GM12878 (cell line): ENCODE measurements at regions not wholly inside any gene's neighbourhood (a gene's known extent, or its start where the extent isn't known, plus 50 kb on each side); places are given as distances from the start of the nearest gene placed in this dataset.

Experiments used
- ATAC-seq: fragments of 200-7000 bp; cut with Tn5 transposase; 3 replicates; pipeline ENCODE4 v1.9.1; 2020; ENCODE audit warnings: mild to moderate bottlenecking, moderate library complexity
- BruUV-seq: library from RNA; stranded (reverse); fragments of 400-500 nt; replicated peaks from 2 replicates; lab custom pipeline; 2021; lab: Mats Ljungman, UMichigan
- CTCF ChIA-PET: fragments of 300-600 bp; sonication (Branson Sonifier 250); formaldehyde crosslinking; extraction: SDS; loops from one replicate; lab custom pipeline; 2021; ENCODE audit warnings: inconsistent platforms; lab: Yijun Ruan, JAX
- POLR2A ChIA-PET: fragments of 350-600 bp; formaldehyde crosslinking; extraction: SDS; loops from one replicate; lab custom pipeline; 2021; ENCODE audit warnings: inconsistent platforms; lab: Charles Lee
- RAD21 ChIA-PET: fragments of 300-600 bp; sonication (Branson Sonifier 250); formaldehyde crosslinking; loops from one replicate; lab custom pipeline; 2023; ENCODE audit warnings: antibody characterized with exemption; ENCODE audit not compliant: unreplicated experiment; lab: Charles Lee
- SMC1A ChIA-PET: fragments of 300-600 bp; sonication (Branson Sonifier 250); formaldehyde crosslinking; loops from one replicate; lab custom pipeline; 2023; ENCODE audit not compliant: unreplicated experiment, uncharacterized antibody; lab: Charles Lee
- DNase-seq: peaks from one replicate; pipeline ENCODE4 v3.0.0-alpha.2; 2011; ENCODE audit warnings: low read depth, low spot score
- FAIRE-seq: peaks from 3 replicates; lab custom pipeline; 2011; peaks lifted over from hg19 to GRCh38; lab: Jason Lieb, UNC
- H2AFZ ChIP-seq: 2 replicates; pipeline ENCODE4 v1.6.0; 2011; ENCODE audit warnings: low read depth, low read length, control low read depth; ENCODE audit not compliant: control insufficient read depth
- H3K27ac ChIP-seq: 2 replicates; pipeline ENCODE4 v1.5.1; 2011; ENCODE audit warnings: control low read depth; ENCODE audit not compliant: control insufficient read depth, insufficient read depth
- H3K27me3 ChIP-seq, 2 experiments: replicated peaks in 1 of 2; 2 replicates each; pipeline versions ENCODE4 v1.6.0 to v1.6.1; 2011; ENCODE audit warnings: low read length in 1 of 2; ENCODE audit not compliant: control insufficient read depth in 2 of 2, insufficient read depth in 2 of 2
- H3K36me3 ChIP-seq, 2 experiments: 2 replicates each; pipeline ENCODE4 v1.5.1; 2011; ENCODE audit warnings: low read length in 1 of 2; ENCODE audit not compliant: control insufficient read depth in 2 of 2, insufficient read depth in 2 of 2
- H3K4me1 ChIP-seq: 2 replicates; pipeline ENCODE4 v1.6.1; 2011; ENCODE audit warnings: mild to moderate bottlenecking, low read length, moderate library complexity, mixed read lengths; ENCODE audit not compliant: control insufficient read depth, insufficient read depth
- H3K4me2 ChIP-seq: 2 replicates; pipeline ENCODE4 v1.6.0; 2011; ENCODE audit warnings: control low read depth; ENCODE audit not compliant: control insufficient read depth, insufficient read depth
- H3K4me3 ChIP-seq: fragments of 200-600 bp; sonication (generic); 2 replicates; pipeline ENCODE4 v1.5.1; 2016
- H3K79me2 ChIP-seq: 2 replicates; pipeline ENCODE4 v1.6.0; 2011; ENCODE audit warnings: low read length; ENCODE audit not compliant: control insufficient read depth, insufficient read depth
- H3K9ac ChIP-seq: 2 replicates; pipeline ENCODE4 v1.8.0; 2011; ENCODE audit warnings: low read length, control low read depth, mixed read lengths; ENCODE audit not compliant: control insufficient read depth, insufficient read depth
- H3K9me3 ChIP-seq: replicated peaks from 3 replicates; pipeline ENCODE4 v1.5.1; 2011; ENCODE audit warnings: mild to moderate bottlenecking, low read length; ENCODE audit not compliant: control insufficient read depth, insufficient read depth
- H4K20me1 ChIP-seq: 2 replicates; pipeline ENCODE4 v1.6.0; 2011; ENCODE audit not compliant: control insufficient read depth, insufficient read depth
- ATF7 ChIP-seq: fragments of 450-650 bp; IDR thresholded peaks from 2 replicates; pipeline ENCODE4 v1.6.1; 2016; ENCODE audit warnings: low read depth, mild to moderate bottlenecking
- BHLHE40 ChIP-seq, 2 experiments: fragments of 450-650 bp in 1 of 2; IDR thresholded peaks; 2 replicates each; pipeline ENCODE4 v1.6.1; 2011 to 2017; ENCODE audit warnings: low read depth in 2 of 2, borderline replicate concordance in 1 of 2, improper control_type of control experiment in 1 of 2, low read length in 1 of 2, mild to moderate bottlenecking in 1 of 2
- FOS ChIP-seq: IDR thresholded peaks from 3 replicates; pipeline ENCODE4 v1.6.1; 2011; ENCODE audit warnings: borderline replicate concordance; ENCODE audit not compliant: insufficient read length; ENCODE audit errors: extremely low read depth
- HDAC2 ChIP-seq: fragments of 200-600 bp; sonication (generic); IDR thresholded peaks from 2 replicates; pipeline ENCODE4 v1.6.1; 2017
- NBN ChIP-seq: fragments of 450-650 bp; IDR thresholded peaks from 2 replicates; pipeline ENCODE4 v1.6.1; 2016
- SP1 ChIP-seq: IDR thresholded peaks from one replicate; pipeline ENCODE4 v1.6.1; 2011; ENCODE audit warnings: low read depth, low read length
- SREBF2 ChIP-seq: IDR thresholded peaks from 2 replicates; pipeline ENCODE4 v1.6.1; 2012; ENCODE audit warnings: mild to moderate bottlenecking, low read length
- ZNF687 ChIP-seq: fragments of 450-650 bp; IDR thresholded peaks from 2 replicates; pipeline ENCODE4 v1.6.1; 2017; ENCODE audit warnings: mild to moderate bottlenecking, moderate library complexity
- WGBS: methylation state at CpG from one replicate; pipeline ENCODE4 v1.1.6; 2016; ENCODE audit warnings: low lambda C conversion rate; ENCODE audit not compliant: insufficient replicate concordance, insufficient coverage; ENCODE audit errors: missing lambda C conversion rate; 5-methylcytosine and 5-hydroxymethylcytosine counted together
- in situ Hi-C: fragments of 300-500 bp; cut with MboI; formaldehyde crosslinking; loops from 9 replicates; pipeline ENCODE4 v1.14.3; 2018; ENCODE audit warnings: mixed read lengths
- intact Hi-C: fragments of 100-400 bp; cut with micrococcal nuclease; formaldehyde crosslinking; loops from one replicate; pipeline ENCODE4 v1.14.2; 2022; ENCODE audit not compliant: unreplicated experiment

GRCh38 chr10:43815181-43815885 lies 166.7 kb upstream of the ZNF32 start:
- in situ Hi-C loops (no loop called here), intact Hi-C loops (no loop called here)
- ChIA-PET POLR2A (no interaction called here), RAD21 (no interaction called here), SMC1A (no interaction called here), CTCF (no interaction called here)
- no peak for FAIRE-seq
- H3K36me3 ChIP-seq: no peaks in the 10 kb centered on the region
- no peak for DNase-seq
- no peak overlapping the region for H3K9ac ChIP-seq
- no peak for ATAC-seq
- no peaks in the 10 kb centered on the region for H4K20me1 ChIP-seq
- no peak overlapping the region; the same call in 1 of the 2 replicates for H2AFZ ChIP-seq
- H3K4me3 ChIP-seq: no peak overlapping the region
- H3K79me2 ChIP-seq: no peaks in the 10 kb centered on the region
- H3K27me3 ChIP-seq: no peaks in the 10 kb centered on the region
- BruUV-seq: no TSS peak
- no peak overlapping the region for H3K4me2 ChIP-seq
- peaks cover 17% of the 10 kb centered on the region for H3K4me1 ChIP-seq
- H3K9me3 ChIP-seq: no peaks in the 10 kb centered on the region
- 45% methylated on average over 2 of the region's 2 CpGs for WGBS
- TF ChIP-seq BHLHE40 (IDR thresholded peaks at IDR 0.05; ENCODE audit: borderline replicate concordance in 1 of 2, low read depth in 2 of 2, low read length in 1 of 2): no peak
- no peak for TF ChIP-seq ZNF687
- no peak for TF ChIP-seq SREBF2
- TF ChIP-seq NBN: no peak
- TF ChIP-seq ATF7: no peak
- TF ChIP-seq HDAC2: no peak
- no peak for TF ChIP-seq SP1
- no peak for TF ChIP-seq FOS
- TF ChIP-seq, all 136 proteins: peak for 0
- H3K27ac ChIP-seq: no peak overlapping the region
